ENCODE measurements at regions not wholly inside any gene's neighbourhood (a gene's known extent, or its start where the extent isn't known, plus 50 kb on each side); places are given as distances from the start of the nearest gene placed in this dataset.
A peak's percentile ranks its signal among the peaks of the same experiment; 100 is the strongest.

- FAIRE-seq (no peak), DNase-seq (ENCODE audit: insufficient read length, low spot score) (no peak)
Measured at GRCh38 chr18:67634631-67635338, 118.3 kb upstream of the DSEL start.

GRCh38 chr18:67633939-67634338, 117.4 kb upstream of the DSEL start:
- DNase-seq (ENCODE audit: insufficient read length, low spot score) = no peak
- no peak for FAIRE-seq

DNA sequence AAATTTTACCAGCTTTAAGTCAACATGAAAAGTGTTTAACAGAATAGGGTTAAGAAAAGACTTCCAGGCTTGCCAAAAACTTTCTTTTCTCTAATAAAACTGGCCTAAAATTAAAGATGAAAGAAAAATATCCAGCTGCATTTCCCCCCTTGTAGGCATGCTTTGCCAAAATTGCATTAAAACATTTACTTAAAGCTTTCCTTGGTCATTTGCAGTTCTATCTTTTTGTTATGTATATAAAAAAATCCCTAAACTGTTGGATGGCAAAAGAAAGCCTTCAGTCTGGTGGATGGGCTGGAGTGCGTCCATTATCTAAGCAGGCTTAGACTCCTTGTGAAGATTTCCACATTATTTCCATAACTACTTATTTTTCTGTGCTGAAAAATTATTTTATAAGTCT, 105.4 kb upstream of the DSEL start:
- FAIRE-seq (no peak), DNase-seq (ENCODE audit: insufficient read length, low spot score) (no peak)

DNA sequence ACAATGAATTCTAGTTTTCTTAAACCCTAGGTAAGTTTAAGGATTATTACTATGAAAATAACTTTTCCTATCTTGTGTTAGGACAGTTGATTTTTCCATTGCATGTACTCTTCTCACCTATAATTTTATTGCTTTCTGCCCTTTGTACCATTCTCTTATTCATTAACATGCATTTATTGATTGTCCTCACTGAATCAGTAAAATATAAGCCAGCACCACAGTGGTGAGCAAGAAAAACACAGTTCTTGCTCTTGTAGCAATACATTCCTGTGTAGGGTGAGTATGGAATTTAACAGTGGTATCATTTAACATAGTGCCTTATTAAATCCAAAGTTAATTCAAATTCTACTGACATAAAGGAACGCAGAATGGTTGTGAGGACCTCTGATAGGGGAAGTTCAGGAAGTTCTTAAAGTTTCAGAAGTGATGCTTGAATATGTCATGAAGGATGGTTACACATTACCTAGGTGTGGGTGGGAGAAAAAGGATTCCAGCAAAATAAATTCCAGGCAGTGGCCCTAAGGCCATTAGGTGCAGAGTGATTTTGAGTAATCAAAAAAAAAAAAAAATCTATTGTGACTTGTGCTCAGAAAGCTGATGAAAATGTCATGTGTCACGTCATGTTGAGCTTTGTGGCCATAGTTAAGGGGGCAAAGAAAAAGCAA, 104.7 kb upstream of the DSEL start:
- DNase-seq (ENCODE audit: insufficient read length, low spot score) = no peak
- no peak for FAIRE-seq

- DNase-seq (ENCODE audit: insufficient read length, low spot score) (no peak), FAIRE-seq (no peak)
Measured at GRCh38 chr18:67618061-67618460, 101.5 kb upstream of the DSEL start.

GRCh38 chr18:67615876-67616275, 99.4 kb upstream of the DSEL start:
- FAIRE-seq = no peak

DNA sequence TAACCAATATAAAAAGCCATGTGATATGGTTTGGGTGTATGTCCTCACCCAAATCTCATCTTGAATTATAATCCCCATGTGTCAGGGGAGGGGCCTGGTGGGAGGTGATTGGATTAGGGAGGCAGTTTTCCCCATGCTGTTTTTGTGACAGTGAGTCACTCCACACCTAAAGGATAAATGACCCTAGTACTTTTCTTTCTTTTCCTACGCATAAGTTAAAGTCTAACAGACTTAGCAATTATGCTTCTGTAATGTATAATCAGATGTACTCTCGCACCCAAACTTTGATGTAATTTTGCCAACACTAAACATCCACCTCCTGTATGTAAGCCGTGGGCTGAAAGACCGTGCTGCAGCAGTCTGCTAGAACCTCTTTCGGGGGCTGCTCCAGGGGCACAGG, 97.2 kb upstream of the DSEL start:
- no peak for FAIRE-seq
- DNase-seq (ENCODE audit: insufficient read length, low spot score) = no peak

More at GRCh38 chr18:67615876-67616275, 99.4 kb upstream of the DSEL start:
- no peak for DNase-seq (ENCODE audit: insufficient read length, low spot score)

DNA sequence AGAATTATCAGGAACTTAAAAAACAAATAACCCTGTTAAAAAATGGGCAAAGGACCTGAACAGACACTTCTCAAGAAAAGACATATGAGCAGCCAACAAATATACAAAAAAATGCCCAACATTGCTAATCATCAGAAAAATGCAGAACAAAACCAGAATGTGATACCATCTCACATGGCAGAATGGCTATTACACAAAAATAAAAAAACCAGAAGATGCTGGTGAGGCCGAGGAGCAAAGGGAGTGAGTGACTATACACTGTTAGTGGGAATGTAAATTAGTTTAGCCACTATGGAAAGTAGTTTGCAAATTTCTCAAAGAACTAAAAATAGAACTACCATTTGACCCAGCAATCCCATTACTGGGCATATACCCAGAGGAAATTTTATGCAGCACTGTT, 95.8 kb upstream of the DSEL start:
- FAIRE-seq = no peak
- no peak for DNase-seq (ENCODE audit: insufficient read length, low spot score)

GRCh38 chr18:67608615-67609273, 92.2 kb upstream of the DSEL start:
- FAIRE-seq (no peak), DNase-seq (ENCODE audit: insufficient read length, low spot score) (no peak)

GRCh38 chr18:67608191-67608590, 91.7 kb upstream of the DSEL start:
- DNase-seq (ENCODE audit: insufficient read length, low spot score) = no peak
- FAIRE-seq = no peak

GRCh38 chr18:67600181-67601180, 84.0 kb upstream of the DSEL start:
- peak; percentile 5 for DNase-seq (ENCODE audit: insufficient read length, low spot score)
- no peak for FAIRE-seq

- no peak for FAIRE-seq
- peak; percentile 1 for DNase-seq (ENCODE audit: insufficient read length, low spot score)
Measured at GRCh38 chr18:67599277-67599676, 82.8 kb upstream of the DSEL start.

DNA sequence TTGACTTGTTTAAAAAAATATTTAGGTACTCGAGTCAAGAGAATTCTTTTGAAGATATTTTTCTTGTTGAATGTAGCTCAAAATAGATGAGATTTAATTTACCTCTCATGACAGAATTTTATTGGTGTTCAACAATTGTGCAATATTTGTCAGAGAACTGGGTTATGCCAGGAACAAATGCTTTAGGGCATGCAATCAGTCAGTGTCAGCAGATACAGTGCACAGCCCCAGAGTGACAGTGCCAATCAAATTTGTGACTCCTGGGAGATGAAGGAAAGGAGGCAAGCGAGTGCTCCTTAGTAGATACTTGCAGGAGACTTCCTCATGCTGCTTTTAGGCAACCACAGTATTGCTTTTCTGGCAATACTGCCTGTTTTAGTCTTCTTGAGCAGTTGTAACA, 81.2 kb upstream of the DSEL start:
- FAIRE-seq (no peak), DNase-seq (ENCODE audit: insufficient read length, low spot score) (peak; percentile 1)

DNA sequence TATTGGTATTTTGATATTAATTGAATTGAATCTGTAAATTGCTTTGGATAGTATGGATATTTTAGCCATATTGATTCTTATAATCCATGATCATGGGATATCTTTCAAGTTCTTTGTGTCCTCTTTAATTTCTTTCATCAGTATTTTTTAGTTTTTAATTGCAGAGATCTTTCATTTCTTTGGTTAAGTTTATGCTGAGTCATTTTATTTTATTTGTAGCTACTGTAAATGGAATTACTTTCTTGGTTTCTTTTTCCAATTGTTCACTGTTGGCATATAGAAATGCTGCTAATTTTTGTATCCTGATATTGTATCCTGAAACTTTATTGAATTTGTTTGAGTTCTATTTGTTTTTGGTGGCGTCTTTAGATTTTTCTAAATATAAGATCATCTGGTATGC, 79.5 kb upstream of the DSEL start:
- FAIRE-seq (no peak), DNase-seq (ENCODE audit: insufficient read length, low spot score) (no peak)

GRCh38 chr18:67590571-67591141, 74.1 kb upstream of the DSEL start:
- DNase-seq (ENCODE audit: insufficient read length, low spot score) = no peak
- FAIRE-seq = no peak

- FAIRE-seq = no peak
- DNase-seq (ENCODE audit: insufficient read length, low spot score) = no peak
Measured at GRCh38 chr18:67589325-67589724, 72.8 kb upstream of the DSEL start.

- FAIRE-seq (no peak), DNase-seq (ENCODE audit: insufficient read length, low spot score) (no peak)
Measured at GRCh38 chr18:67586101-67586500, 69.6 kb upstream of the DSEL start.

GRCh38 chr18:67583621-67584020, 67.1 kb upstream of the DSEL start:
- DNase-seq (ENCODE audit: insufficient read length, low spot score) = no peak

DNA sequence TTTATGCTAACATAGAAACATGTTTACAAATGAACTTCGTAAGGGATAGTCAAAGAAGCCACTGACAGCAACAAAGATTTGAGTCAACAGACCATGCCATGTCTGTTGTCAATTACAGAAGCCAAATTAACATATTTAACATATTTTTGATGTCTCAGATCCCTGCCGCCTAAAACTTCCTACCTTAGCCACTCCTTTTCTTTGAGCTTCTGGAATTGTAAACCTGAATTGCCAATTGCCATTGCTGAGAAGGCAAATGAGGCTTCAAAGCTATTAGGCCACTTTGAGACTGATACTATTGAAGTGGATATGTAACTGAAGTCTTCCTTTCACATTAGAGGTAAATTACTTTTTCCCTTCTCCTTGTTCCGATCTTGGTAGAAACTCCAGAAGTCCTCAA, 66.0 kb upstream of the DSEL start:
- no peak for FAIRE-seq
- no peak for DNase-seq (ENCODE audit: insufficient read length, low spot score)

More at GRCh38 chr18:67583621-67584020, 67.1 kb upstream of the DSEL start:
- no peak for FAIRE-seq

GRCh38 chr18:67581178-67581577, 64.7 kb upstream of the DSEL start:
- FAIRE-seq (no peak), DNase-seq (ENCODE audit: insufficient read length, low spot score) (no peak)
